Prostate gland (tissue), 2 donors: ENCODE measurements at regions not wholly inside any gene's neighbourhood (a gene's known extent, or its start where the extent isn't known, plus 50 kb on each side); places are given as distances from the start of the nearest gene placed in this dataset.

Experiments
- POLR2A ChIP-seq: fragments of 450-650 bp; IDR thresholded peaks from one replicate; pipeline ENCODE4 v1.6.1; 2016; ENCODE audit warnings: antibody characterized with exemption, mild to moderate bottlenecking
- POLR2AphosphoS5 ChIP-seq: sonication (generic); formaldehyde crosslinking; IDR thresholded peaks from one replicate; pipeline ENCODE4 v1.6.1; 2017; ENCODE audit warnings: antibody characterized with exemption
- TF ChIP-seq, protein P1 (sequence below), 4 experiments: fragments of 200-600 bp in 2 of 4; fragments of 450-650 bp in 2 of 4; sonication (generic) in 2 of 4; IDR thresholded peaks; 1 replicate in 3 of 4; 2 replicates in 1 of 4; pipeline ENCODE4 v1.5.1; 2016 to 2019; ENCODE audit warnings: antibody characterized with exemption in 4 of 4, mild to moderate bottlenecking in 2 of 4, moderate library complexity in 2 of 4

GRCh38 chr3:124121379-124122312 is 129.7 kb upstream of the ROPN1 start:
- TF ChIP-seq, protein P1, sequence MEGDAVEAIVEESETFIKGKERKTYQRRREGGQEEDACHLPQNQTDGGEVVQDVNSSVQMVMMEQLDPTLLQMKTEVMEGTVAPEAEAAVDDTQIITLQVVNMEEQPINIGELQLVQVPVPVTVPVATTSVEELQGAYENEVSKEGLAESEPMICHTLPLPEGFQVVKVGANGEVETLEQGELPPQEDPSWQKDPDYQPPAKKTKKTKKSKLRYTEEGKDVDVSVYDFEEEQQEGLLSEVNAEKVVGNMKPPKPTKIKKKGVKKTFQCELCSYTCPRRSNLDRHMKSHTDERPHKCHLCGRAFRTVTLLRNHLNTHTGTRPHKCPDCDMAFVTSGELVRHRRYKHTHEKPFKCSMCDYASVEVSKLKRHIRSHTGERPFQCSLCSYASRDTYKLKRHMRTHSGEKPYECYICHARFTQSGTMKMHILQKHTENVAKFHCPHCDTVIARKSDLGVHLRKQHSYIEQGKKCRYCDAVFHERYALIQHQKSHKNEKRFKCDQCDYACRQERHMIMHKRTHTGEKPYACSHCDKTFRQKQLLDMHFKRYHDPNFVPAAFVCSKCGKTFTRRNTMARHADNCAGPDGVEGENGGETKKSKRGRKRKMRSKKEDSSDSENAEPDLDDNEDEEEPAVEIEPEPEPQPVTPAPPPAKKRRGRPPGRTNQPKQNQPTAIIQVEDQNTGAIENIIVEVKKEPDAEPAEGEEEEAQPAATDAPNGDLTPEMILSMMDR (IDR thresholded peaks at IDR 0.05): no peak
- no peak for TF ChIP-seq POLR2A
- TF ChIP-seq POLR2AphosphoS5: no peak
